Tibial artery (tissue), 4 donors: ENCODE measurements at regions not wholly inside any gene's neighbourhood (a gene's known extent, or its start where the extent isn't known, plus 50 kb on each side); places are given as distances from the start of the nearest gene placed in this dataset.
"Not testable (repeated sequence)": the region's sequence is repeated elsewhere in the genome, so short reads cannot be mapped to it uniquely, and the experiment has no call there.

ENCODE experiments used
- DNase-seq, 2 donors: peaks; one replicate each; pipeline ENCODE4 v3.0.0-alpha.2; 2019
- H3K27ac ChIP-seq, 2 donors: fragments of 200-600 bp; sonication (generic) in 1 of 2; 1 replicate in 1 of 2; 2 replicates in 1 of 2; pipeline ENCODE4 v1.5.1; 2018 to 2019; ENCODE audit warnings: mild to moderate bottlenecking in 1 of 2
- H3K27me3 ChIP-seq, 2 donors: fragments of 200-600 bp; sonication (generic) in 1 of 2; one replicate each; pipeline versions ENCODE4 v1.5.1 to v1.6.0; 2016 to 2019
- H3K36me3 ChIP-seq, 3 donors: fragments of 200-600 bp; sonication (generic) in 2 of 3; one replicate each; pipeline ENCODE4 v1.5.1; 2016 to 2019; ENCODE audit warnings: mild to moderate bottlenecking in 2 of 3
- H3K4me1 ChIP-seq, 4 donors: fragments of 200-600 bp; sonication (generic) in 2 of 4; 1 replicate in 3 of 4; 2 replicates in 1 of 4; pipeline ENCODE4 v1.5.1; 2016 to 2019
- H3K4me3 ChIP-seq, 2 donors: fragments of 200-600 bp; sonication (generic) in 1 of 2; 1 replicate in 1 of 2; 2 replicates in 1 of 2; pipeline ENCODE4 v1.5.1; 2018 to 2019; ENCODE audit warnings: mild to moderate bottlenecking in 2 of 2
- H3K9me3 ChIP-seq, 3 donors: fragments of 200-600 bp; sonication (generic) in 1 of 3; one replicate each; pipeline ENCODE4 v1.5.1; 2016 to 2019
- CTCF ChIP-seq, 2 experiments: fragments of 200-600 bp in 1 of 2; fragments of 450-650 bp in 1 of 2; IDR thresholded peaks; one replicate each; pipeline ENCODE4 v1.5.1; 2017 to 2019; ENCODE audit warnings: antibody characterized with exemption in 2 of 2, mild to moderate bottlenecking in 1 of 2, moderate library complexity in 1 of 2
- intact Hi-C: fragments of 100-400 bp; cut with DNase I; formaldehyde crosslinking; loops from one replicate; pipeline ENCODE4 v1.15.0; 2023; ENCODE audit warnings: low total_unique reads

- no peak for DNase-seq
- no peaks in the 10 kb centered on the region for H3K9me3 ChIP-seq
- H3K27ac ChIP-seq: no peak overlapping the region
These were observed 218.1 kb upstream of the MGAT5 start for GRCh38 chr2:134035605-134036370.

DNA sequence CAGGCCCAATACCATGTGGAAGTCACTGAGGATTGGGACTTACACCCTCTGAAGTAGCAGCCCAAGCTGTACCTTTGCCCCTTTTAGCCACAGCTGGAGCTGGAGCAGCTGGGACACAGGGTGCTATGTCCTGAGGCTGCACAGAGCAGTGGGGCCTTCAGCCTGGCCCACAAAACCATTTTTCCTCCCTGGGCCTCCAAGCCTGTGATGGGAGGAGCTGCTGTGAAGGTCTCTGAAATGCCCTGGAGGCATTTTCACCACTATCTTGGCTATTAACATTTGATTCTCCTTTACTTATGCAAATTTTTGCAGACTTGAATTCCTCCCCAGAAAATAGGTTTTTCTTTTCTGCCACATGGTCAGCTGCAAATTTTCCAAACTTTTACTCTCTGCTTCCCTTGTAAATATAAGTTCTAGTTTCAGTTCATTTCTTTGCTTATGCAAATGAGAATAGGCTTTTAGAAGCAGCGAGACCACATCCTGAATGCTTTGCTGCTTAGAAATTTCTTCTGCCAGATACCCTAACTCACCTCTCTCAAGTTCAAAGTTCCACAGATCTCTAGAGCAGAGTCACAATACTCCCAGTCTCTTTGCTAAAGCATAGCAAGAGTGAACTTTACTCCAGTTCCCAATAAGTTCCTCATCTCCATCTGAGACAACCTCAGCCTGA lies 213.8 kb upstream of the MGAT5 start:
- intact Hi-C loops: no loop called here
- no peak overlapping the region for H3K27ac ChIP-seq
- DNase-seq: no peak
- no peak for TF ChIP-seq CTCF (IDR thresholded peaks at IDR 0.05)
- H3K4me1 ChIP-seq: peaks cover 0 to 6% (median 0%) of the 10 kb centered on the region in 4 donors
- H3K9me3 ChIP-seq: peaks cover 0 to 4% (median 0%) of the 10 kb centered on the region in 3 donors
- H3K36me3 ChIP-seq: no peaks in the 10 kb centered on the region
- no peaks in the 10 kb centered on the region for H3K27me3 ChIP-seq
- no peak overlapping the region for H3K4me3 ChIP-seq

More at GRCh38 chr2:134035605-134036370, 218.1 kb upstream of the MGAT5 start:
- Histone ChIP-seq H3K4me3 (no peak overlapping the region), H3K27me3 (no peaks in the 10 kb centered on the region), H3K36me3 (no peaks in the 10 kb centered on the region), H3K4me1 (peaks cover 0 to 7% (median 5%) of the 10 kb centered on the region in 4 donors)
- intact Hi-C loops: no loop called here
- TF ChIP-seq CTCF (IDR thresholded peaks at IDR 0.05): no peak

- H3K4me1 ChIP-seq, H3K4me3 ChIP-seq, H3K9me3 ChIP-seq, H3K36me3 ChIP-seq, H3K27ac ChIP-seq, H3K27me3 ChIP-seq, DNase-seq, intact Hi-C loops: not testable (repeated sequence)
These were observed 213.2 kb upstream of the MGAT5 start for GRCh38 chr2:134040626-134041172.

GRCh38 chr2:134041877-134042276 lies 212.0 kb upstream of the MGAT5 start:
- peaks cover 0 to 4% (median 0%) of the 10 kb centered on the region in 3 donors for H3K9me3 ChIP-seq
- intact Hi-C loops: no loop called here
- H3K36me3 ChIP-seq: no peaks in the 10 kb centered on the region
- TF ChIP-seq CTCF (IDR thresholded peaks at IDR 0.05): no peak
- no peaks in the 10 kb centered on the region for H3K4me1 ChIP-seq
- H3K27ac ChIP-seq: no peak overlapping the region
- H3K4me3 ChIP-seq: no peak overlapping the region
- DNase-seq: no peak
- no peaks in the 10 kb centered on the region for H3K27me3 ChIP-seq

GRCh38 chr2:134043028-134043427 lies 210.8 kb upstream of the MGAT5 start:
- H3K36me3 ChIP-seq, H3K9me3 ChIP-seq, H3K4me3 ChIP-seq, H3K27ac ChIP-seq, DNase-seq, H3K27me3 ChIP-seq, H3K4me1 ChIP-seq, intact Hi-C loops: not testable (repeated sequence)

DNA sequence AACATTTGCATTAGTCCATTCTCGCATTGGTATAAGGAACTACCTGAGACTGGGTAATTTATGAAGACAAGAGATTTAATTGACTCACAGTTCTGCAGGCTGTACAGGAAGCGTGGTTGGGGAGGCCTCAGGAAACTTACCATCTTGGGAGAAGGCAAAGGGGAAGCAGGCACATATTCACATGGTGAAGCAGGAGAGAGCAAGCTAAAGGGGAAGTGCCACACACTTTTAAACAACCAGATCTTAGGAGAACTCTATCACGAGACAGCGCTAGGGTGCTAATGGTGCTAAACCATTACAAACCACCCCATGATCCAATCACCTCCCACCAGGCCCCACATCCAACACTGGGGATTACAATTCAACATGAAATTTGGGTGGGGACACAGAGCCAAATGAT lies 201.7 kb upstream of the MGAT5 start:
- no peaks in the 10 kb centered on the region for H3K36me3 ChIP-seq
- H3K27me3 ChIP-seq: no peaks in the 10 kb centered on the region
- no peak for TF ChIP-seq CTCF (IDR thresholded peaks at IDR 0.05)
- no peak for DNase-seq
- H3K27ac ChIP-seq: no peak overlapping the region
- H3K4me3 ChIP-seq: no peak overlapping the region
- no peaks in the 10 kb centered on the region for H3K4me1 ChIP-seq
- H3K9me3 ChIP-seq: no peaks in the 10 kb centered on the region
- intact Hi-C loops: no loop called here
